ENCODE measurements at regions not wholly inside any gene's neighbourhood (a gene's known extent, or its start where the extent isn't known, plus 50 kb on each side); places are given as distances from the start of the nearest gene placed in this dataset.

- Histone ChIP-seq H2AFZ (ENCODE audit: low read length) (no peak overlapping the region), H3K4me2 (ENCODE audit: low read depth, low read length) (no peak overlapping the region)
Observed at GRCh38 chr6:146905181-146905704, 299.0 kb upstream of the STXBP5 start.

GRCh38 chr6:146908786-146909185 lies 295.4 kb upstream of the STXBP5 start:
- Histone ChIP-seq H3F3A (ENCODE audit: insufficient read depth, low read length) (no peaks in the 10 kb centered on the region), H4K20me1 (ENCODE audit: insufficient read depth, low read length) (no peaks in the 10 kb centered on the region), H3K4me1 (ENCODE audit: low read length) (no peaks in the 10 kb centered on the region), H3K27ac (ENCODE audit: low read length) (no peak overlapping the region), H3K9me3 (replicated peaks; ENCODE audit: insufficient read depth, low read length) (no peaks in the 10 kb centered on the region), H2AFZ (ENCODE audit: low read length) (no peak overlapping the region), H3K4me2 (ENCODE audit: low read depth, low read length) (no peak overlapping the region), H3K36me3 (replicated peaks; ENCODE audit: insufficient read depth, low read length) (no peaks in the 10 kb centered on the region), H3K9ac (ENCODE audit: low read length) (no peak overlapping the region), H3K27me3 (replicated peaks; ENCODE audit: insufficient read depth, low read length) (no peaks in the 10 kb centered on the region), H3K79me2 (ENCODE audit: low read length) (no peaks in the 10 kb centered on the region), H3K9me2 (replicated peaks; ENCODE audit: insufficient read depth, low read length) (no peaks in the 10 kb centered on the region), H3K4me3 (ENCODE audit: low read length) (no peak overlapping the region)
- DNase-seq = no peak
- no peak for TF ChIP-seq CTCF (IDR thresholded peaks at IDR 0.05; ENCODE audit: low read length)
- no peak for TF ChIP-seq EZH2phosphoT487 (IDR thresholded peaks at IDR 0.05; ENCODE audit: low read length)
- TF ChIP-seq EZH2 (optimal IDR thresholded peaks at IDR 0.05; ENCODE audit: low read depth, low read length) = no peak

More at GRCh38 chr6:146905181-146905704, 299.0 kb upstream of the STXBP5 start:
- H3K4me1 ChIP-seq (ENCODE audit: low read length) = no peaks in the 10 kb centered on the region
- H3K27me3 ChIP-seq (replicated peaks; ENCODE audit: insufficient read depth, low read length) = no peaks in the 10 kb centered on the region
- no peaks in the 10 kb centered on the region for H3K9me3 ChIP-seq (replicated peaks; ENCODE audit: insufficient read depth, low read length)
- no peak for DNase-seq
- no peak overlapping the region for H3K9ac ChIP-seq (ENCODE audit: low read length)
- no peaks in the 10 kb centered on the region for H3K79me2 ChIP-seq (ENCODE audit: low read length)
- no peak for TF ChIP-seq EZH2 (optimal IDR thresholded peaks at IDR 0.05; ENCODE audit: low read depth, low read length)
- no peak for TF ChIP-seq EZH2phosphoT487 (IDR thresholded peaks at IDR 0.05; ENCODE audit: low read length)
- TF ChIP-seq CTCF (IDR thresholded peaks at IDR 0.05; ENCODE audit: low read length) = no peak
- H3F3A ChIP-seq (ENCODE audit: insufficient read depth, low read length) = no peaks in the 10 kb centered on the region
- no peak overlapping the region for H3K4me3 ChIP-seq (ENCODE audit: low read length)
- no peaks in the 10 kb centered on the region for H4K20me1 ChIP-seq (ENCODE audit: insufficient read depth, low read length)
- H3K36me3 ChIP-seq (replicated peaks; ENCODE audit: insufficient read depth, low read length) = no peaks in the 10 kb centered on the region
- no peaks in the 10 kb centered on the region for H3K9me2 ChIP-seq (replicated peaks; ENCODE audit: insufficient read depth, low read length)
- H3K27ac ChIP-seq (ENCODE audit: low read length) = no peak overlapping the region

GRCh38 chr6:146909376-146909775 lies 294.8 kb upstream of the STXBP5 start:
- Histone ChIP-seq H3K9me3 (replicated peaks; ENCODE audit: insufficient read depth, low read length) (no peaks in the 10 kb centered on the region), H3K79me2 (ENCODE audit: low read length) (no peaks in the 10 kb centered on the region), H4K20me1 (ENCODE audit: insufficient read depth, low read length) (no peaks in the 10 kb centered on the region), H3K27ac (ENCODE audit: low read length) (no peak overlapping the region), H3K9ac (ENCODE audit: low read length) (no peak overlapping the region), H3K4me1 (ENCODE audit: low read length) (no peaks in the 10 kb centered on the region), H2AFZ (ENCODE audit: low read length) (no peak overlapping the region), H3K4me3 (ENCODE audit: low read length) (no peak overlapping the region), H3K27me3 (replicated peaks; ENCODE audit: insufficient read depth, low read length) (no peaks in the 10 kb centered on the region), H3F3A (ENCODE audit: insufficient read depth, low read length) (no peaks in the 10 kb centered on the region), H3K9me2 (replicated peaks; ENCODE audit: insufficient read depth, low read length) (no peaks in the 10 kb centered on the region), H3K4me2 (ENCODE audit: low read depth, low read length) (no peak overlapping the region), H3K36me3 (replicated peaks; ENCODE audit: insufficient read depth, low read length) (no peaks in the 10 kb centered on the region)
- no peak for DNase-seq
- TF ChIP-seq EZH2phosphoT487 (IDR thresholded peaks at IDR 0.05; ENCODE audit: low read length) (no peak), CTCF (IDR thresholded peaks at IDR 0.05; ENCODE audit: low read length) (no peak), EZH2 (optimal IDR thresholded peaks at IDR 0.05; ENCODE audit: low read depth, low read length) (no peak)

Data from MM.1S (cell line).